ENCODE measurements at regions not wholly inside any gene's neighbourhood (a gene's known extent, or its start where the extent isn't known, plus 50 kb on each side); places are given as distances from the start of the nearest gene placed in this dataset.

- TF ChIP-seq CTCF (IDR thresholded peaks at IDR 0.05; ENCODE audit: low read depth, low read length, poor library complexity, severe bottlenecking) (no peak), EZH2phosphoT487 (IDR thresholded peaks at IDR 0.05; ENCODE audit: borderline replicate concordance, low read length) (no peak)
Measured at GRCh38 chr9:4420351-4420750, 69.9 kb upstream of the SLC1A1 start.

Data from DOHH2 (cell line).